RPMI8226 (cell line): ENCODE measurements at regions not wholly inside any gene's neighbourhood (a gene's known extent, or its start where the extent isn't known, plus 50 kb on each side); places are given as distances from the start of the nearest gene placed in this dataset.
"Not testable (repeated sequence)": the region's sequence is repeated elsewhere in the genome, so short reads cannot be mapped to it uniquely, and the experiment has no call there.

Source experiments
- DNase-seq: peaks from one replicate; pipeline ENCODE4 v3.0.0-alpha.2; 2015

DNA sequence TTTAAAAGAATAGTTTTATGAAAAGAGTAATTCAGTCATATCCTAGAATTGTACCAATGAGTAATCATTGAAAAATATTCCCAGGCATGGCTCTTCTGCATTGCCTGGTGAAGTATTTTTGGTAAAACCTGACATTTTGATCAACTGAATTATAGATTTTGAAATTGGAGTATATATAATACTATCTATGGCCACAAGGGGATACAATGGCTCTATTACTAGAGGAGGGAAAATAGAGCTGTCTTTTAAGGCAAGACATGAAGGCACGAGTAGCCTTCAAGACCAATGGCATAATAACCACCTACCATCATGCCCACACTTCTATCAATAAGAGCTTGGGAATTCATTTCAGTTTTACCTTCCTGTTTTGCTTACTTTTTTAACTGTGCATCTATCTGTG lies 1241.4 kb upstream of the TMEM132C start:
- no peak for DNase-seq

GRCh38 chr12:127035011-127035879 lies 1231.7 kb upstream of the TMEM132C start:
- DNase-seq: no peak

DNA sequence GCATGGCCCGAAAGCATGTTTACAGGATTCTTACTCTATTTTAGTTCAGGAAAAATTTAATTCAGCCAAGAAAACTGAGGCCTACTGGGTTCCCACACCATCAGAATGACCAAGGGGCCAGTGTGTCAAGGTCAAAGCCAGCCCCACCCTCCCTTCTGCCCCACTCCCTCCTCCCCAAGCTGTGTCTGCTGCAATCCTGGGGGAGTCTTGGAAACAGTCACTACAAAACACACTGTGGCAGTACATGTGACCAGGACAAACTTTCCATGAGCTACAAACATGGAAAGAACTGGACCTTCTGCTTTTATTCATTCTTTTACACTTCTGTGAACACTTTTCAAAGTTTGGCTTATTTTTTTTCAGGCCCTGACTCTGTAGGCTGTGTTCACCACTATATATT lies 1228.8 kb upstream of the TMEM132C start:
- no peak for DNase-seq

- DNase-seq: no peak
Observed at GRCh38 chr12:127038761-127039160, 1228.2 kb upstream of the TMEM132C start.

DNA sequence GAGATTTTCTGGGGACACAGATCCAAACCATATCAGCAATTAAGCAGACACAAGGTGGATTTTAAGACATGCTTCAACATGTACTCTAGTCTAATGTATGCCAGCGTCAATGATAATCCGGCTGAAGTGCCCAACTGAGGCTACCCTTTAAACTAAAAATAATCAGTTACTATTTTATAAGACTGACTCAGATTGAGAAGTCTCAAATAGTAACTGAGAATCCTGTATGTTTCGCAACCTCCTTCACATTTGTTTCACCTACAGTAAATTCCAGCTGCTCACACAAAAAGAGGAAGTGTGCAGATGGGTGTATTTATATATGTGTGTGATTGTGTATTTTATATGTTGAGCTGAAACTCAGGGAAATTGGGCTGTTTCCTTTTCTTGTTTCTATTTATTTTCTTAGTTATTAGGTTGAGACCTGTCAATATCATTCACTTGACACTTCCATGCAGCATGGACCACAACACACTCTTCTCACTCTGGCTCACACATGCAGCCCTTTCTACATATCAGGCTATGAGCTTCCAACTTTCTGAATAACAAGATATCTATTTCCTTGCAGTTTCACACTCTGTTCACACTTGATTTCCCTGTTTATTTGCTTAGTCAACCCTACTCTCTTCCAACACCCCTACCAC lies 1224.9 kb upstream of the TMEM132C start:
- DNase-seq: peak; percentile 59

DNA sequence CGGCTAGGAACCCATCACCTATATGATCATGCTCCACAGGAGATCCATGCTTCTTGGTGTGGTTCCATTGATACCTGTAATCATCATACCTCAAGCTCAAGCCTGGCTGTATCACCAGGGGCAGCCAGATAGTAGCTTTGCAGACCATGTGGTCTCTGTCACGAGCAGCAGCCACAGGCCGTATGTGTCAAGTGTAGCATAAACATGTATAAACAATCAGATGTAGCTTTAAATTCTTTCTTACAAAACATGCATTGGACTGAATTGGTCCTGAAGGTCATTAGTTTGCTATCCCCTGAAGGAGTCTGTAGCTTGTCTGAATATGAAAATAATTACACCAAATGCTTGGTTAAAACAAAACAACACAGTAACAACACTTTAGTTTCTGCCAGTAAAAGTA lies 1223.2 kb upstream of the TMEM132C start:
- no peak for DNase-seq

- no peak for DNase-seq
Observed at GRCh38 chr12:127044836-127045235, 1222.1 kb upstream of the TMEM132C start.

GRCh38 chr12:127046467-127046866 lies 1220.5 kb upstream of the TMEM132C start:
- no peak for DNase-seq

DNA sequence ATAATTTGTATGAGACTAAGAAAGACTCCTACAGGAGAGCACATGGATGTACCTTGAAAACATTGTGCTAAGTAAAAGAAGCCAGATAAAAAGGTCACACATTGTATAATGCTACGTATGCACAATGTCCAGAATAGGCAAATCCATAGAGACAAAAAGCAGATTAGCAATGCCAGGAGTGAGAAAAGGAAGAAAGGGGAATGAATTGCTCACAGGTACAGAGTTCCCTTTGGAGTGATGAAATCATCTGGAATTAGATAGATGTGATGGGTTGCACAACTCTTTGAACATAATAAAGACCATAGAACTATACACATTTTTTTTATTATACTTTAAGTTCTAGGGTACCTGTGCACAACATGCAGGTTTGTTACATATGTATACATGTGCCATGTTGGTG lies 1218.9 kb upstream of the TMEM132C start:
- no peak for DNase-seq

DNA sequence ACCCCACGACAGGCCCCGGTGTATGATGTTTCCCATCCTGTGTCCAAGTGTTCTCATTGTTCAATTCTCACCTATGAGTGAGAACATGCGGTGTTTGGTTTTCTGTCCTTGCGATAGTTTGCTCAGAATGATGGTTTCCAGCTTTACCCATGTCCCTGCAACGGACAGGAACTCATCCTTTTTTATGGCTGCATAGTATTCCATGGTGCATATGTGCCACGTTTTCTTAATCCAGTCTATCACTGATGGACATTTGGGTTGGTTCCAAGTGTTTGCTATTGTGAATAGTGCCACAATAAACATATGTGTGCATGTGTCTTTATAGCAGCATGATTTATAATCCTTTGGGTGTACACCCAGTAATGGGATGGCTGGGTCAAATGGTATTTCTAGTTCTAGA lies 1218.4 kb upstream of the TMEM132C start:
- not testable (repeated sequence) for DNase-seq

GRCh38 chr12:127051139-127051538 lies 1215.8 kb upstream of the TMEM132C start:
- DNase-seq: no peak

DNA sequence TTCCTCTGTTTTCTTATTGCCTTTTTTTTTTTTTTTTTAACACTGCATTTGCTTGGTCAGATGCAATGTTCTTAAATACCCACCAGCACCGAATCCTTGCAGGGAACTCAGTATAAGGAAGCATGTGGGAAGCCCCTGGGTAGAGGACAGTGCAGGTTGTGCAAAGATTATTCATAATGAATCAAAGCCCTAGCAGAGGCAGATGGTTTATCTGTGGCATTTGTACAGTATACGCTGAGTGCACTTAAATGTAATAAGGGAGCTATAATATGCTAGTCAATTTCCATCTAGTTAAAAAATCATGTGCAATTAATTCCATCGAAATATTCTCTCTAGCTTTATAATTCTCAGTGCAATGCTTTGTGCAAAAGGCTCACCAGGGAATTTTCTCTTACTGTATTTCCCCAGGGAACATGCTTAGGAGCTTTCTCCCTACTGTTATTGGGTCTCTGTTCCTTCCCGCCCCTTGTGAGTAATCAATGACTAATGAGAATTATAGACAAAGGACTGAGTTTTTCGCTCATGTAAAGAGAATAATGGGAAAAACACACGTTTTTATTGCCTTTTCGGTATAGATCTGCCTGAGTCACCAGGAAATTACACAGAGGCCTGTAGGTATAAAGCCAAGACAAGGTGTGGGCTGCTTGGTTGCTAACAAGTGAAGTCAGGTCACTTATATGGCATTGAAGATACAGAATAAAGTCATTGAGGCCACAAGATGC lies 1214.3 kb upstream of the TMEM132C start:
- no peak for DNase-seq

DNA sequence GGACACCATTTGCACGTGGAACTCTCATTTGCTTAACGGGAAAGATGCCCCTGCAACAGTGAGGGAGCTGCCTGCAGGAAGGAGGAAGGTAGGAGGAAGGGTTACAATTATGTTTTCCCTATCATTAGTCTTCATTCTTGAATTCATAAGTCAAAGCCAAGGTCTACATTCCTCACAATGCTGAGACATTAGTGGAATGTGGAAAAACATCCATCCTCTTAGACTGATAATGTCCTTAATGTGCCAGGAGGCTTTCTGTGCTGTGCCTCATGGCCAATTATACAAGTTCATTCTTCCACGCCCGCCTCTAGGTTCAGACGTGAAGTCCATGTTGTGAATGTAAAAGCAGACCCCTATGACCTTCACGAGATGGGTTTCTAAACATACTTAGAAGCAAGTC lies 1212.4 kb upstream of the TMEM132C start:
- no peak for DNase-seq

- DNase-seq: no peak
Observed at GRCh38 chr12:127060310-127060847, 1206.6 kb upstream of the TMEM132C start.

DNA sequence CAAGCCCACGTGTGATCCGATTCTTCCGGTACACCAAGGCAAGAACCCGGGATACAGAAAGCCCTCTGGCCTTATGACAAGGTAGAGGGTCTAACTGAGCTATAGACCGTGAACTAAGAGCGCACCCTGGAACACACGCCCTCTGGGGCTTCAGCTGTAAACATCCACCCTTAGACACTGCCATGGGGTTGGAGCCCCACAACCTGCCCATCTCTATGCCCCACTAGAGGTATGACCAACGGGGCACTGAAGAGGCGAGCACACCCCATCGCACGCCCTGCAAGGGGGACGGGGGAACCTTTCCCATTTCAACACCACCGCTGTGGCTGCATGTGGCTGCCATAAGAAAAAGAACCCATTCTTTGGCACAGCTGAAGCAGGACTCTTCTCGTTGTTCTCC lies 1206.0 kb upstream of the TMEM132C start:
- no peak for DNase-seq

GRCh38 chr12:127063339-127064072 lies 1203.5 kb upstream of the TMEM132C start:
- DNase-seq: no peak

GRCh38 chr12:127064207-127064606 lies 1202.8 kb upstream of the TMEM132C start:
- DNase-seq: no peak

- no peak for DNase-seq
Observed at GRCh38 chr12:127065595-127065994, 1201.4 kb upstream of the TMEM132C start.

DNA sequence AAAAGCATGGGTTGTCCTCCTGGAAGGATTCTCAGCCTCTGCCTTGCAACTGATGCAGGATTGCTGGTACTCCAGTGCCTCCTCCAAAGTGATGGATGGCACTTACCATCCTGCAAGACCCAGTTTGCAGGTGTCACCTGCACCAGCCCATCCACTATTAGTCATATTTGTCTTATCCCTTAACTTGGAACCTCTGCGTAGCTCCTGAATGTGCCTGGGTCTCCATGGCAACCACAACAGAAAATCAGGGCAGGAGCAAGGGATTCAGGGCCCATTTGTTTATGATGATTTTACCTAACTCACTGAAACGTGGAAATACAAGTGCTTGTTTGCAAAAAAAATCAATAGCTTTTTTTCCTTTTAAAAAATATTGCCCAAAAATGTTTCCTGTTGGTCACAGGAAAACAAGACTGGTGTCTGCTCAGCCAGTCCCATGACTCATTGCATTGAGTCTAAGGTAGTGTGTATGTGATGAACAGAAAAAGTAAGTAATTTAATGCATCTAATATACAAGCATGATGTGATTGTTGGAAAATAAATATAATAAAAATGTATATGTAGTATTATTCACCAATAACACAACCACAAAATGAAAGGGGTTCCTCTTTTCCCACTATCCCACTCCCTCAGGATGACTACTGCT lies 1196.3 kb upstream of the TMEM132C start:
- no peak for DNase-seq

GRCh38 chr12:127074161-127074560 lies 1192.8 kb upstream of the TMEM132C start:
- DNase-seq: no peak

DNA sequence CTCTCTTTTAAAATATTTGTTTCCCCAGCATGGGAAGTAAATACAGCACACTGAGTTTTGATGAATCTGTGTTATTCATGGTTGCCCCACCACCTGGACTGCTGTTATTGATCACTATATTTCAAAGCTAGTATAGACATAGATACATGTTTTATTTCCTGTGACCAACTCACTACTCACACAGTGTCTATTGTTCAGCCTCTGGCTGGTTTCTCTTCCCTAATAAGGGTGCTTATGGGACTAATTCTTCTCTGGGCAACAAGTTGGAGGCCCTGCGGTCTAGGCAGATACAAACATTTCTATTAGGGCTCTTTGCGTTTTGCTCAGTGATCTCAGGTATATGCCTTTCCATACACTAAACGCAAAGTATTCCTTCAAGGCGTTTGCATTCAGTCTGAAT lies 1191.0 kb upstream of the TMEM132C start:
- no peak for DNase-seq
